ENCODE measurements at regions not wholly inside any gene's neighbourhood (a gene's known extent, or its start where the extent isn't known, plus 50 kb on each side); places are given as distances from the start of the nearest gene placed in this dataset.
A peak's percentile ranks its signal among the peaks of the same experiment; 100 is the strongest.

DNA sequence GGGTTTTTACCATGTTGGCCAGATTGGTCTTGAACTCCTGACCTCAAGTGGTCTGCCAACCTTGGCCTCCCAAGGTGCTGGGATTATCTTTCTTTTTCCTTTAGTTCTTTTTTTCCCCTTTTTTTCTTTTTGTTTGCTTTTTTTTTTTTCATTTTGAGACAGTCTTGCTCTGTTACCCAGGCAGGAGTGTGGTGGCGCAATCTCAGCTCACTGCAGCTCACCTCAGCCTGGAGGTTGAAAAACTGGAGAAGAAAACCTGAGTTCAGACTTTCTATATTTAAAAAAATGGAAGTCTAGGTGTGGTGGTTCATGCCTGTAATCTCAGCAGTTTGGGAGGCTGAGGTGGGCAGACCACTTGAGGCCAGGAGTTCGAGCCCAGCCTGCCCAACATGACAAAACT lies 181.1 kb upstream of the HS3ST1 start:
- no peak for DNase-seq

DNA sequence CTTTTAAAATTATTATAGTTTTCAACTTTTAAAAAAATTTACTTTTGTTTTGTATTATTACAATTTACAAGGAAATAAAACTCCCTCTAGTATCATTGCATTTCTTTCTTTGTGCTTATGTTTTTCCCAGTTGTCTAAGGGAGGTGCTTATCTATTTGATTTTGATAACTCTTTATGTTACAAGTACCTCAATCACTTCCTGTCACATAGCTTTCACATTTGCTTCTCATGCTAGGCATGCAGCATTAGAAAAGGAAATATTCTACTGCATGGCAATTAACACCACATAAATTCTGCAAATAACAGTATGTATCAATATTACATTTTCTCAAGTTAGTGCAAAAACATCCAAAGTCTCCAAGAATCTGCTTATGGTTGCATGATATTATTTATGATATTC lies 180.3 kb upstream of the HS3ST1 start:
- DNase-seq, result no peak

DNA sequence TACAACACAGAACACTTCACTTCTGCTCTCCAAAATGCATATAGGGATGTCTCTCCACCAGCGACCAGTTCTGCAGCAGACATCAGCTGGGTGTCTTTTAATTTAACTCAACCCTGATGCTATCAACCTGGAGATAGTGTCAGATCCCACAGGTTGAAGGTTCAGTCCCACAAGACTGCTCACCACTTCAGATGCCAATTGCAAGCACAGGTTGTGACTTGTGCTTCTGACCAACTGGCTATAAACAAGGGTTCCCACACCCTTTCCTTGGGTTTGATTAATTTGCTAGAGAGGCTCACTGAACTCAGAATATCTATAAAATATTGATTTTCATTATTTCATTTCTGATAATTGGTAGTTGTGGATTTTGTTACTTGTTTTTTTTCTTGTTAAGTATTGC lies 177.4 kb upstream of the HS3ST1 start:
- DNase-seq, result no peak

DNA sequence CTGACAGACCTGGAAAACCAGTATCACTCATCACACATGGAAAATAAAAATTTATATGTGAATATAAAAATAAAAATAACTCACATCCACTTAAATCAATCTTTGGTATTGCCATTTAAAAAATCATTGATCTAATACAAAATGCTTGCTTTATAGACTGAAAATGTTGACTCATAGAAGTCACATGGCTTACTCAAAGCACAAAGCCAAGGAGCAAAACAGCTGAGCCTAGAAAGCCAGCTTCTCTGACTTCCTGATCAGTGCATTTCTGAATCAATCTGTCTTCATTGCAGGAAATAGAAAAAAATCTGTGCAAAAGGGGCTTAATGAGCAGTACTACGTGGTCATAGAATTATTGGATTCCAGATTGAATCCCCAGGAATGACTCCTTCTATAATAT lies 176.9 kb upstream of the HS3ST1 start:
- no peak for DNase-seq

DNA sequence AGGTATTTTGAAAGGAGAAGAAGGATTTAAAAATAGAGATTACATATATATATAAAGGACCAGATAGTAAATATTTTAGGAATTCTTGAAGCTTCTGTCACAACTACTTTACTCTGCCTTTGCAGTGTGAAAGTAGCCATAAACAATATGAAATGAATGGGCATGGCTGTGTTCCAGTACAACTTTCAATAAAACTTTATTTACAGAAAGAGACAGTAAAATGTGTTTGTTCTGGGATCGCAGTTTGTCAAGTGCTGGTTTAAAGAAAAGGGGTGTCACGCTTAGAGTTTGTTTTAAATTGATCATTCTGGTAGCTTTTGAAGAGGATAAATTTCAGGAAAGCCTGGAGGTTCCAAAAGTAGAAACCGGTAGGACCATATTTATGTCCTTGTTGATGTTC lies 176.1 kb upstream of the HS3ST1 start:
- no peak for DNase-seq

DNA sequence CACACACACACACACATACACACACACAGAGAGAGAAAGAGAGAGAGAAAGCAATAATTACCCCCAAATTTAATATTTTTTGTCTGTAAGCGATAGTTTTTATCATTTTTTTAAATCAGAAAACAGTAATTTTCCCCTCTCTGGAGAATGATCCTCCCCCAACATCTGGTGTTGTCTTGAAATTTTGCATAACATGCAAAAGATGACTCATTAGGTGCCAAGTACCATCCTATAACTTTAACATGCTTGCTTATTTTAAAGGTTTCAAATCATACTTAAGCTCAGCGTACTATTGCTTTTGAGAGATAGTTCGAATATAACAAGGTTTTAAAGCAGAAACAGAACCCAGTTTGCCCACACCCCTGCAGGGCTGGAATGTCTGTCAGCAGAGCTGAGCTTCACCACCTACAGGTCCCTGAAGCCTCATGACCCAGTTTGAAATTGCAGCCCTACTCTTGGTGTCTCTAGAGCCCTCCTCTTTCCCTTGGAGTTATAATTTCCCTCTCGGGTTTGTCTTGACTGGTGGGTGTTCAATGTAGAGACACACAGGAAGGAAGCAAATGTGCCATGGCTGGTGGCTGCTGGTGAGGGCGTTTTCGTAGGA lies 175.0 kb upstream of the HS3ST1 start:
- no peak for DNase-seq

DNA sequence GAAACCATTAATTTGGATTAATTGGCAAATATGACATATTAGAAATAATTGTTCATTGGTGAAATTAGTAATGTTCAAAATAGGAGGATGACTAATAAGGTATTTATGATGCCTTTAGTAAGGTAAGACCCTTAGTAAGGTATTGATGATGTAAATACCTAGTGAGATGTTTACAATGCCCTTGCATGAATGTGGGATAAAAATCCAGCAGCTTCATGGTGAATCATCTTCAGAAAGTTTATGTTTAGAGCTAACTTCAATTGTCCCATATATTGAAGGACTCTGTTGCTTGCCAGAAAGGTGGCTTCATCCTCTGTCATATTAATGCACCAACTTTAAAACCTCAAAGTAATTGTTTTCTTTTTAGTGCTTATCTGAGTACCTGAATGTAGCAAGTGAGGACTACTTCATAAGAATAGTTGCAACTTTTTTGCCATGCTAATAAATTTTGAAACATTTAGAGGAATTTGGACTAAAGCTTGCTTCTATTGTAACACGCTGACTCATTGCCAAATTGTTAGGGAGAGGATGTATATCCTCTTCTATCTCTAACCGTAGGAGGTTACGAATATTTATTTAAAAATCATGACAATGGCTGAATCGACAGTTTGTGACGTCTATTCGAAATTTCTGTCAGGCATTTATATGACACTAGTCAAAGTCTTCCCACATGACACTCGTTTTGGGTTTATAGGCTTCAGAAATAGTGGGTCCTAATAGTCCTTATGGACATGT lies 174.1 kb upstream of the HS3ST1 start:
- no peak for DNase-seq

DNA sequence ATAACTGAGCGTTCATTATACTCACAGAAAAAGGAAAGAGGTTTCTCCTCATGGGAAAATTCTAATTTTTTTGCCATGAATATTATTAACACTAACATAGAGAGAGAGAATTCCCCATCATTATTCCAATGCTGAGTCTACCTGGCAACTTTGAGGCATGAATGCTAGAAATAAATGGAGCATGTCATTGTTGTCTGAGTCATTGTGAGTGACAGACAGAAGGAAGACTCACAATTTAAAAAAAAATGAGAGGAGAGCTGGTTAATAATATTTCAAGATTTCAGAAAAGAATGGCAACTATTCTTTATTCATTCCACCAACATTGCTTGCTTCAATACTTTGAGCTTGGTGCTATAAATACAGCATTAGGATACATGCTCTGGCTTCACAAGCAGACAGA lies 170.4 kb upstream of the HS3ST1 start:
- DNase-seq, result no peak

DNA sequence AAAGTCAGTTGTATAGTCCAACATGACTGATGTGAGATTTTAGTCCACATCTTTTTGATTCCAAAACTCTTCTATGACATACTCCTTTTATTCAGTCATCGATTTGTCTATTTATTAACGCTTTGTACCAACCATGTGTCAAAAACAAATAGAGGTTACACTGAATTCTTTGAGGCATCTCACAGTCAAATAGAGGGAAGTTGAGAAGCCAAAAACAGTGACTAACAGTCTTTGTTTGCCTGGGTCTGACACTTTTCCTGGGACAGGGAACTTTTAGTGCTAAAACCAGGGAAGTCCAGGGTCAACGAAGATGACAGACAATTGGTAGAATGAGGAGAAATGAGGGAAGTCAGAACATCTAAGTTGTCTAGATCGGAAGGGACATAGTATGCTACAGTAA lies 169.9 kb upstream of the HS3ST1 start:
- no peak for DNase-seq

DNA sequence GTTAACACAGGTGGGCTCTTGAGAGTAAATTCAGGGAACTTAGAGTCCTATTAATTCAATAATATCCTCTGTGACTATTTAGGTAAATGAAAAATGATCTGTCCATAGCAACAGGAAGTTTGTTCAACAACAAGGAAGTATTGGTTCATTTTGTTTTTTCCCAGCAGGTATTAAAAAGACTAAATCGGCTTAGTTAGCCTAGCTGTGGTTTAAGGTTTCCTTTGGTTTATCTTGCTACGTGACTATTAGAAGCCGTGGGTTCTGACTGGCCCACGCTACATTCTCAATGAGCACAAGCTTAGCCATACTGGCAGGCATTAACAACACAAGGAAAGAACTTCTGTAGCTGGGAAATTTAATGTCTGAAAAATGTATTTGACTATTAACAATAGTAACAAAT lies 168.8 kb upstream of the HS3ST1 start:
- DNase-seq, result no peak

DNA sequence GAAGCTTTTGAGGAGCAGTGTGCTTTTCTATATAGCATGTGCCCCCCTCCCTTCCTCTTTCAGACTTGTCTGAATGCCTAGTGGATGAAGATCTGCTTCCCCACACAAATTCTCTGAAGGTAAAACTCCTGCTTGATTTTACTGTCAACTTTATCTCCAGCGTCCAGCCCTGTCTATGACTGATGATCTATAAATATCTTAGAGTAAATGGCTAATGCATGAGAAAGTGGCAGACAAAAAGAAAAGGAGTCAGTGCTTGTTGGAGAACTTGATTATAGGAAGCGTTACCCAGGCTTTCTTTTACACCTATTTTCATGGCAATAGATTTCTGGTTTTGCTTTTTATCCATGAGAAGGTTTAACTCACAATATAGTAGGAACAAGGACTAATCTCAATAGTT lies 168.3 kb upstream of the HS3ST1 start:
- no peak for DNase-seq

DNA sequence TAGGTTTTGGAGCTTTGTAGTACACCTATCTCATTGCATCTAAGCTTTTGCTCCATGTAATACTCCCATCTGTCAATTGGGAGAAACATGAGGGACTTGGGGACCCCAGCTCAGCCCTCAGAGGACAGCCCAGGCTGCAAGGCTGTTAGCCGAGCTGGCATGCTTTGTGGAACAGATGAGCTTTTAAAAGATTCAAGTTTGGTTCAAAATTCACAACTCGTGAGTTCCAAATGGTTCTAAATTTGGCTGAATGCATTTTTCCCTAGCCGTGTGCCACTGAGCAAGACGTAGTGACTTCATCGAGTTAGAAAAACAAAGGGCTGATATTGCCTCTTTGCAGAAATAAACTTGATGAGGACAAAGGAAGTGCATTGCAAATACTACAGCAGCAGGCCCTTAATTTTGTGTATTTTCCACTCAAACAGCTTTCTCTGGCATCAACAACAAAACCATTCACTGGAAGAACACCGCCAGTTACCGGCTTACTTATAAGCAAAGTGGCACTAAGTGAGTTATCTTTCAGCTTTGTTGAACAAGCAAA lies 165.0 kb upstream of the HS3ST1 start:
- no peak for DNase-seq

DNA sequence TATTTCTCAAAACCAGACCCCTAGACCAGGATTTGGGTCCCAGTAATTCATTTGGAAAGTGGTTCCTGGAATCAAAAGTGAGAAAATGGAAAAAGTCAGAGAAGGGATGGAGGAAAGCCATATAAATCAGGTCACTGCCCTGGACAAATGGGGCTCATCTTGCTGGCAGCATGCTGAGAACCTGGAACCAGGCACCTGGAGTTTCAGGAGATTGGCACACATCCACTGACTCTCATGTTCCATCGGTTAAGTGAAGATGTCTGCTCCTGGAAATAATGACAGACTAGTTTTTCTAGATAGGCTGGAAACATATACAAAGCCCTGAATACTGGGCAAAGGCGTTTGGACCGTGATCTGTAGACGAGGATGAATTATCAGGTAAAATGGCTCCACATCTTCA lies 163.6 kb upstream of the HS3ST1 start:
- DNase-seq, result no peak

DNA sequence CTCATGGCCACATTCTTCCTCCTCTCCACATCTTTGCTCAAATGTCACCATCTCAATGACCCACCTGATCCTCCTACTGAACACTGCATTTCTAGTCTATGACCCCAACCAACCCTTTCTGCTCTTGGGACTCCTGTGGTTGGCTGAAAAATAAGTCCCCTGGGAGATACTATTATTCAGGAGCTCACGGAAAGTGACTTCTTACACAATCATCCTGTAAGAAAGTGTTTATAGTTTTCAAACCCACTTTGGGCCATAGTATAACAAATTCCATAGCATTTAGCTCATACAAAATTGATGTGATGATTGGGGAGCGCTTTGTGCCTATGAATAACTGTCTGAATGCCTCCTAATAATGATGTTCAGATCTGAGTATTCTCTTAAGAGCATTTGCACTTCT lies 161.4 kb upstream of the HS3ST1 start:
- DNase-seq, result no peak

DNA sequence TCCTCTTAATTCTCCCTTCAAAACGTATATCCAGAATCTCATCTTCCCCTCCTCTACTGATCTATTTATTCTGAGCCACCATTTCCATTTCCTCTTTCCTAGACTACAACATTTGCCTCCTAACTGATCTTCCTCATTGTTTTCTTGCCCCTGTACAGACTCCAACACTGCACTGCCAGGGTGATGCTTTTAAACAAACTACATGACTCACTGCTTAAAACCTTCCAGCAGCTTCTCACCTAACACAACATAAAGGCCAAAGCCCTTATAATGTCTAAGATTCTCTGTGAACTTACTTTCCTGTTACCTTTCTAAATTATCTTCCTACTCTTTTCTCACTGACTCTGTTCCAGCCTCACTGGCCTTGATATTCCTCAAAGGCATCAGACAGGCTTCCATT lies 161.0 kb upstream of the HS3ST1 start:
- no peak for DNase-seq

DNA sequence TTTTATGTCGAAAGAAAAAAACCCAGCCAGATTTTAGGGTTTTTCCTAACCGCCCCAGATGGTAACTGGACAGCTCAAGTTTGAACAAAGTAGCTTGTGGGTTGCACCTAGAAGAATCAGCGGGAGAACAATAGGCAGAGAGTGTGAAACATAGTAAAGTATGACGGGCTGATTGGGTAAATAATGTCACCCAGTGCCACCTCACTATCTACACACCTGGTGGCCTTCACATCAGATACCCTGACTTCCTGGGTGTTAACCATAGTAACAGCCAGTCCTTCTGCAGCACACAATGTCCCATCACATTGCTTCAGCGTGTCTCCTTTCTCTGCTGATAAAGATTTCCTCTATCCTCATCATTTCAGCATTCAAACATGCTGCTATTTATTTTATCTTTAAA lies 159.1 kb upstream of the HS3ST1 start:
- DNase-seq, result no peak

DNA sequence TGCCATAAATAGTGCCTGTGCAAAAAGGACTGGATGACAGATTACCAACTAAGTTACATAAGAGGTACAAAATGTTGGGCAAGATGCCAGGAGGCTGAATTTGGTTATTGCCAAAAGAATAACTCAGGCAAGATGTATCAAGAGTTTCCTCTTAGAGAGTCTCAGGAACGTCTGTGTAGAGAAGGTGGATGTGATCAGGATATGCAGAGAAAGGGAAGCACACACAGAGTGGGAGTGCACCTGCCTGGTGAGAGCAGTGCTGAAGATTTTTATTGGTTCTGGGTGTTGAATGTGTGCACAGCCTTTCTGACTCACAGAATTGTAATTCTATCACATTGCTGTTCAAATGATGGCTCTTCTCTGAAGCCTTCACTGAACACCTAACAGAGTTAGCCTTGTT lies 156.8 kb upstream of the HS3ST1 start:
- peak; percentile 33 for DNase-seq

DNA sequence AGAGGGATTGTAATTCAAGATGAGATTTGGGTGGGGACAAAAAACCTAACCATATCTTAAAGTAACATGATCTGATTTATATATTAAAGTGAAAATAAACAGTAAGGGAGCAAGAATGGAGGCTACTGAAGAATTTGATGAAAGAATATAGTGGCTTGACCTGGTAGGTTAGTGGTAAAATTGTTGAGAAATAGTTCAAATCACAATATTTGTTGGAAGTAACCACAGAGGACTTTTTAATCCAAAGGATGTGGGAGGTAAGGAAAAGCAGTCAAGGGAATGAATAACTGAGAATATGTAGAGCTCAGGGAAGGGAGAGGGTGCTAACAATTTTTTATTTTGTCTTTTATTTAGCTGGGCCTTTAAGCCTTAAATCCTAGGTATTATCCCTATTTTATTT lies 139.8 kb upstream of the HS3ST1 start:
- DNase-seq, result no peak

DNA sequence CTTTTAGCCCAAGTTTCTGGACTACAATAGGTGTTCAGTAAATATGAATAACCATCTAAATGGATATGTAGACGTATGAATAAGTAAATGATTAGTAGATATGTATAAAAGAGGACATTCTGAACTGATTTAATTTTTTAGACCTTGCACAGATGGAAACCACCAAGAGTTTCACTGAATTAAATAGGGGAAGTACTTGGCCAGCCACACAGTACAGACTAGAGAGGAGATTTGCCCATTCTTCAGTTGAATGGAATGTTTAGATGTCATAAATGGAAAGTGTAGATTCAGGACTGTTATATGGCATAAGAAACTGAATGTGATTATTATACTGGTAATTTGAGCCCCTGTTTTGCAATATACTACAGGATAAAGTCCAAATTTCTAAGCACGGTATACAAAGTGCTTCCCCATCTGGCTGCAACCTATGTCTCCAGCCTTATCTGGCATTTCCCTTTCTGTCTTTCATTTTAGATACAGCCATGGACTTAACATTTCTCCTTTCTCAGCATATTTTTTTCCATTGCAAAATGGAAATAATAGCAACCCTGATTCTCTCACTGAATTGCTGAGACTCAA lies 137.8 kb upstream of the HS3ST1 start:
- DNase-seq, result peak; percentile 5

DNA sequence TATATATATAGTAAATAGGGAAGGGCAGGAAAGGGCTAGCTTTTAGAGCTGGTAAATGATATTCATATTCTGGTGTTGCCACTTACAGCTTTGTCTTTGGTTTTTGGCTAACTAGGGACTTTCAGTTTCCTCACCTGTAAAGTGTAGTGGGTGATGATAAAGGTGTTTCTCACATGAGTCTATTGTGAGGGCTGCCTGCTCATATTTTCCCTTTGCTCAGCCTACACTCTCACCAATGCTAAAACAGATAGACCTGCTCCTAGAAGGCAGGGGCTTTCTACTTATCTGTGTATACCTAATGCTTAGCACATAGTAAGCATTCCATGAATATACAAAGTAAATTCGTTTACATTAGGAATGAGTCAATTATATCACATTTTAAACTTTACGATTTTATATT lies 137.2 kb upstream of the HS3ST1 start:
- DNase-seq, result no peak

DNA sequence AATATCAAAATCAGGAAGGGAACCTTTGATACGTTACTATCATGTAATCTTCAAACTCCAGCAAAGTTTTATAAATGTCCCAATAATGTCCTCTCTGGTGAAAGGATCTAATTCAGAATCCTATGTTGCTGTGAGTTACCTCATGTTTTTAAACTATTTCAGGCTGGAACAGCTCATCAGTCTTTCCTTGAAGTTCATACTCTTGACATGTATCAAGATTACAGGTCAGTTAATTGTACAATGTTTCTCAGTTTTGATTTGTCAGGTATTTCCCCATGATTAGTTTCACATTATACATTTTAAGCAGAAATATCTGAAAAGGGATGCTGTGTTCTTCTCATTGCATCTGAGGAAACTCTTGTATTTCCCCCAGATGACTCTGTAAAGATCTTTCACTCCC lies 136.5 kb upstream of the HS3ST1 start:
- DNase-seq, result no peak

DNA sequence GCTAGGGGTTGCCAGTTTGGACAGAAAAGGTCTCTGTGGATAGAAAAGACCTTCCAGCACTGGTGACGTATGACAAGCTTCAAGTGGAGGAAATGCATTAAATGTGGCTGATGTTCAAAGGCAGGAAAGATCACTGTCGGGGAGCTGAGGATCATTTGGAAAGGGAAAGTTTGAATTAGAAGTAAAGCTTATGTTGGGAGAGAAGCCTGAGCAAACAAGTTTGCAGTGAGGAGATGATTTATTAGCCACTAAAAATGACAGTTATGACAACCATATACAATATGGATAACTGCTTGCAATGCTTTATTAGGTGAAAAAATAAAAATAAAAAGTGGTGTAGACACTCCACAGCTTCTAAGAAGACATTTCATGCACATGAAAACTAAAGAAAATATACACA lies 135.3 kb upstream of the HS3ST1 start:
- DNase-seq, result no peak

DNA sequence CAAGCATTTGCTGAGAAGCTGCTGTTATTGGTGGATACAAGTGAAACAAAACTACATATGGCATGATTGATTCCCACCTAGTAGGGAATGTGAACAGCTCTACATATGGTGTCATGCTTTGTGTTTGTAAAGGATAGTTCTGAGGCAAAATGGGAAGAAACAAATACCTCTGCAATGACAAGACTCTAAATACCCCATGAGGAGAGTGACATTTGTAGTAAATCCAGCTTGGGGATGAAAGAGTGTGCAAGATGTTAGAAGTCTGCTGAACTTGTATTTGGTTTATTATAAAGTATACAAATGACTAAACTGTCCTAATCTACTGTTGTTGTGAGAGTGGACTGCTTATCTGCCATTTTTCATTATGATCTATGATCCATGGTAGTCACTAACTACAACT lies 120.8 kb upstream of the HS3ST1 start:
- DNase-seq, result no peak

DNA sequence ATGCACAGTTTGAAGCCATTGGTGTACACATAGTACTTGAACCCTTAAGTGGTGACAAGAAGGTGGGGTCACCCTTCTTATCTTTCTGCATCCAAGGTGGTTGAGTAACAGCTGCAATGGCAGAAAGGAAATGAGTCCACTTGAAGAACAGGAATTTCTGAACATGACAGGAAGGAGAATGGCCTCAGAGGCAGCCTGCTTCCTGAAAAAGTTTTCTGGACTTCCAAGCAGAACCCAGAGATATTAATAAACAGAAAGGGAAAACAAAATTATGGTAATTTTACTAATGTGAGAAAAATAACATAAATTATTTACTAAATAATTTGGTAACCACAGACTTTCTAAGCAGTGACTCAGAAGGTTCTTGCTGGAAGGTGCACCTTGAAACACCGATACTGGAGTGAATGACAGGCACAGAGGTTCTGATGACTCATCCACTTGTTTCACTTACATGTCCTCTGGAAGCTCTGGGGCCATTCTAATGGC lies 119.9 kb upstream of the HS3ST1 start:
- DNase-seq, result peak; percentile 5
